GM12873 (cell line): ENCODE measurements at regions not wholly inside any gene's neighbourhood (a gene's known extent, or its start where the extent isn't known, plus 50 kb on each side); places are given as distances from the start of the nearest gene placed in this dataset.

Experiments used
- CTCF ChIP-seq: IDR thresholded peaks from 2 replicates; pipeline ENCODE4 v1.5.1; 2012; ENCODE audit warnings: low read depth, mild to moderate bottlenecking, moderate library complexity, low read length, control low read depth; ENCODE audit not compliant: insufficient read depth; ENCODE audit errors: missing control alignments

- no peak for TF ChIP-seq CTCF
These were observed 167.8 kb downstream of the NRP2 start for GRCh38 chr2:205850132-205850531.

- no peak for TF ChIP-seq CTCF
These were observed 166.8 kb downstream of the NRP2 start for GRCh38 chr2:205849136-205849535.

- no peak for TF ChIP-seq CTCF
These were observed 166.3 kb downstream of the NRP2 start for GRCh38 chr2:205848601-205849000.
